DMS114 treated with DMSO at 0.1 percent for 48 hours (cell line): ENCODE measurements at regions not wholly inside any gene's neighbourhood (a gene's known extent, or its start where the extent isn't known, plus 50 kb on each side); places are given as distances from the start of the nearest gene placed in this dataset.
"Not testable (repeated sequence)": the region's sequence is repeated elsewhere in the genome, so short reads cannot be mapped to it uniquely, and the experiment has no call there.

Experiments used
- DNase-seq: peaks from one replicate; lab custom pipeline; 2025; ENCODE audit not compliant: unreplicated experiment; lab: John Stamatoyannopoulos, UW

DNA sequence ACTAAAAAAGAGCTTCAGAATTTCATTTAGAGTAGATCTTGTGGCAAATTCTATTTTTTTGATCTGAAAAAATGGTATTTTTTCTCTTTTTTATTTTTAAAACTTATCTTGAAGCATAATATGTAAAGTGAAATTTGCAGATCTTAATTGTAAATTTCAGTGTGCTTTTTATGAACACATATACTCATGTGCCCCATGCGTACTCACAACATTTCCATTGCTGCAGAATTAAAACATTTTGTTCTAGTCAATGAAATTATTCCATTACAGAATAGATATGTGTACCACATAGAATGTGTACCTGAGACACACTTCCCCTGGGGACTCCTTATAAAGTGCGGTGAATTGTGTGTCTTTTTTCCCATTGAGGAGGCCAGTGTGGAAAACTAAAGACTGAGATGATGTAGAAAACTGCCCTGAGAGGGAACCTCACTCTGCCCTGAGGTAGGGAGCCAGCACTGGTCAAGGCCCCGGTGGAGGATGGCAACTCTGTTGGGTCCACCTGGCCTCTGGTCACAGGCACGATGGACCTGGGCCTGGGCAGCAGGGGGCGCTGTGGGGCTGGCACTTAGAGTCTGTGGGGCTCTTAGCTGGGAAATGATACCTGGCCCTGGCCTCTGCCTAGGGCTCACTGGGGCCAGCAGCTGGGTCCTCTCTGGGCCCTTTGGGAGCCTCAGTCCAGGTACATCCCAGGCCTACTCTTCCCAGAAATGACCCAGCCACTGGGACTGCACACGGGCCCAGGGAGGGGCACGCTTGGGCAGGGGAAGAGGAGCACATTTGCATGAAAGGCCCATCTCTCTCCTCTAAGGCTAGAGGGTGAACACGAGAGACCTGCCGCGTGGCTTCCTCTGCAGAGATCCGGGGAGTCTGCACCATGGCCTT lies 77.9 kb upstream of the TOP3B start:
- no peak for DNase-seq

DNA sequence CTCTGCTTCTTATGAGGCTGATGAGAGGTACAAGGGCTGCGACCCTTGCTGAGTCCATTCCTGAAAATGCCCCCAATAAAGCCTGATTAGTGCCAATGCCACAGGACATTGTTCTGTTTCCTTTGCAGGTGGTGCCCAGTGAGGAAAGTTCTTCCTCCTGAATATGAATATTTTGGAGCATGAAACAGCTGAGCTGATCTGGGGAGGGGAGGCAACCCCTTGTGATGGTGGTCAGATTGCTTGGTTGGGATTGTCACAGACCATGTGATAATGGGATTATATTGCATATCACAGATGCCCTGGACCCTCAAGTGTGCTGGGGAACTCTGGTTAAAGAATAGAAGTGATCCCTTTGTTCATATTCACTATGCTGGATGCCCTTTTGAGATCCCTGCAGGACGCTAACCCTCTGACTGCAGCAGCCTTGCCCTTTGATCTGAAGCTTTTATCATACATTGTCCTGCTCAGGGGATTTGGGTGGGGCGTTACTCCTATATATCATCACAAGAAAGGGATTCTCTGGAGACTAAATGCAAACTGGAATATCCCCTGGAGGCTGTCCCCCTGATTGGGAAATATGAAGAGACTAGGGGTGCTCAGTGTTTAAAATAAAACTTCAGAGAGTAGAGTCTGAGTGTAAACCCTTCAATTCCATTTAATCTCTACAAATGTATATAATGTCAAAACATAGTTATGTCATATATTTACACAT lies 76.9 kb upstream of the TOP3B start:
- no peak for DNase-seq

DNA sequence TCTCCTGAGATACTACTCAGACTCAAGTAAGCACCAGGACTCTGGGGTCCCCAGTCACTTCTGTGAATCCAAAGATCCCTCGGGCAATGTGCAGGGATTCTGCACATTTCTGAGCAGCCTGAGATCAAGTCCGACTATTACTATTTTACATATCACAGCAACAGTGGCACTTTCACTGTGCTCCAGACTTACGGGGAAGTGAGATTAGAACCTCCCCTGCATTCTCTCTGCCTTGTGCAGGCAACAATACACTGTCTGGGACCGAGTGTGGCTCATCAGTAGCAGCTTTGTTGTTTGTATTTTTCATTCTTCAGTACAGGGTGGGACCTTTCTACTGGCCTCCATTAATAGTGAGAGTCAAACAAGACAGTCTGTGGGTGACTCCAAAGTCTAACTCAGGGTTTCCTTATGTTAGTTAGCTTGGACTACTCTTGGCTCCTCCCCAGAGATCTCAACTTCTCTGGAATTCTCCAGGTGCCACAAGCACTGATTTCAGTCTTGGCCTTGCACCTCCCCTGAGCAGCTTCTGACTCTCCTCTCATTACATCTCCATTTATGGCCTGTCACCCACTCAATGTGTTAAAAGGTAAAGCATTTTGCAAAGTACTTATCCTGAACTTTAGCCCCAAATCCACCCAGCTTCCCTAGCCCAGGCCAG lies 76.2 kb upstream of the TOP3B start:
- DNase-seq, result no peak

- no peak for DNase-seq
Measured at GRCh38 chr22:22057617-22058378, 75.2 kb upstream of the TOP3B start.

GRCh38 chr22:22056809-22057594 lies 74.4 kb upstream of the TOP3B start:
- DNase-seq, result not testable (repeated sequence)

DNA sequence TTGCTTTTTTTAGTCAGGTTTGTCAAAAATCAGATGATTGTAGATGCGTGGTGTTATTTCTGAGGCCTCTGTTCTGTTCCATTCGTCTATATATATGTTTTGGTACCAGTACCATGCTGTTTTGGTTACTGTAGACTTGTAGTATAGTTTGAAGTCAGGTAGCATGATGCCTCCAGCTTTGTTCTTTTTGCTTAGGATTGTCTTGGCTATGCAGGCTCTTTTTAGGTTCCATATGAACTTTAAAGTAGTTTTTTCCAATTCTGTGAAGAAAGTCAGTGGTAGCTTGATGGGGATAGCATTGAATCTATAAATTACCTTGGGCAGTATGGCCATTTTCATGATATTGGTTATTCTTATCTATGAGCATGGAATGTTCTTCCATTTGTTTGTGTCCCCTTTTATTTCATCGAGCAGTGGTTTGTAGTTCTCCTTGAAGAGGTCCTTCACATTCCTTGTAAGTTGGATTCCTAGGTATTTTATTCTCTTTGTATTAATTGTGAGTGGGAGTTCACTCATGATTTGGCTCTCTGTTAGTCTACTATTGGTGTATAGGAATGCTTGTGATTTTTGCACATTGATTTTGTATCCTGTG lies 70.1 kb upstream of the TOP3B start:
- not testable (repeated sequence) for DNase-seq

DNA sequence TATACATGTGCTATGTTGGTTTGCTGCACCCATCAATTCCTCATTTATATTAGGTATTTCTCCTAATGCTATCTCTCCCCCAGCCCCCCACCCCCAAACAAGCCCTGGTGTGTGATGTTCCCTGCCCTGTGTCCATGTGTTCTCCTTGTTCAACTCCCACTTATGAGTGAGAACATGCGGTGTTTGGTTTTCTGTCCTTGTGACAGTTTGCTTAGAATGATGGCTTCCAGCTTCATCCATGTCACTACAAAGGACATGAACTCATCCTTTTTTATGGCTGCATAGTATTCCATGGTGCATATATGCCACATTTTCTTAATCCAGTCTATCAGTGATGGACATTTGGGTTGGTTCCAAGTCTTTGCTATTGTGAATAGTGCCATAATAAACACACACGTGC lies 68.4 kb upstream of the TOP3B start:
- DNase-seq, result not testable (repeated sequence)

GRCh38 chr22:22050141-22050775 lies 67.7 kb upstream of the TOP3B start:
- no peak for DNase-seq

GRCh38 chr22:22049684-22050083 lies 67.1 kb upstream of the TOP3B start:
- no peak for DNase-seq

GRCh38 chr22:22048981-22049531 lies 66.5 kb upstream of the TOP3B start:
- DNase-seq, result no peak

DNA sequence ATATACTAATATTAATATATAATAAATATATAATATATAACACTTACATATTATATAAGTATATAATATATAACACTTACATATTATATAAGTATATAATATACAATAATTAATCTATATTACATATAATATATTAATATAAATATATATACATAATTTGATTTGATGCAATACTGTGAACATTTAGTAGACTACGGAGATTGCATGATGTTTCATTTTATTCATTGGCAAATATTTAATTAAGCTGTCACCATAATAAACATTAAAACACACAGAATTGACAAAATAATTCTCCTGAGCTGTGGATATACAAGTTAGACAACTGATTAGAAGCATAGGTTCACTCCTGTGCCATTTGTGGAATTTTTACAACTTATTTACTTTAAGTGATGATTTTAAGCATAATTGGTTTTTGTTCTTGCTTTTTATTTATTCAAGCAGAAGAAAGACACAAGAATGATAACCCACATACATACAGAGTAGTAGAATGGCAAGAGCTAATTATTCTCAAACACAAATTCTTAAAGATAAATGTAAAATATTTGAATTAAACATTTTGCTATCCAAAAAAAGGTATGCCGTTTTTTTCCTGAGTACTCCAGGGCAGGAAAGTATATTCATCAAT lies 65.8 kb upstream of the TOP3B start:
- no peak for DNase-seq

DNA sequence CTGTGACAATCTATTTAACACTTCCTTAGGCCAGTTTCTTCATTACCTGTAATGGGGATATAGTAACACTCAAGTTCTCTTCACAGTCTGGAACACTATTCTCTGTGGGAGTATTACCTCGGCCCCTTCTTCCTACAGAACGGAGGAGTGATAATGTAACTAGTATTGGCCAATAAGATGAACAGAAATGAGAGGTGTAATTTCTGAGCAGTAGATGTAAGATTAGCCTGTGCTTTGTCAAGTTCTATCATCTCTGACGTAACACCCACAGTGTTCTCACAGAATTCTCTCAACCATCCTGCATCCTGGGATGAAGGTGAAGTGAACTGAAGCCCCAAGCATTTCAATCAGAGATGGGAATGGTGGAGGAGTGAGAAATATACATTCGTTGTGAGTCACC lies 65.2 kb upstream of the TOP3B start:
- no peak for DNase-seq

- DNase-seq, result no peak
Measured at GRCh38 chr22:22047266-22047665, 64.7 kb upstream of the TOP3B start.

DNA sequence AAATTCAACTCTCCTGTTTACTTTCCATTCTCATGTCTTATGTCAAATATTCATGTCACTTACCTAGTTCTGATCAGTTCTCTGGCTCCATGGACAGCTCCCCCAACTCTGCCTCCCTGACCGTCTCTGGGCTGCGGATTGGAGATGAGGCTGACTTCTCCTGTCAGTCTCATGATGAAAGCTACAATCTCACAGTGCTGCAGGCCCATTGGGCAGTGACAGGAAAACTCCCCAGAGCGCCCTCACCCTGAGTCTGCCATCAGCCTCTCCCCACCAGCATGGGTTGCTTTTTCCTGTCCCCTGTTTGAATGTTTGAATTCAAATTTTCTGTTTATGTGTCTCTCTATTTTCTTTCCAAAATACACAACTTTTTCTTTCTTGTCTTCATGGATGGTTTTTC lies 63.8 kb upstream of the TOP3B start:
- DNase-seq, result no peak

- no peak for DNase-seq
Measured at GRCh38 chr22:22045571-22046335, 63.2 kb upstream of the TOP3B start.

GRCh38 chr22:22044153-22044552 lies 61.6 kb upstream of the TOP3B start:
- DNase-seq, result no peak

DNA sequence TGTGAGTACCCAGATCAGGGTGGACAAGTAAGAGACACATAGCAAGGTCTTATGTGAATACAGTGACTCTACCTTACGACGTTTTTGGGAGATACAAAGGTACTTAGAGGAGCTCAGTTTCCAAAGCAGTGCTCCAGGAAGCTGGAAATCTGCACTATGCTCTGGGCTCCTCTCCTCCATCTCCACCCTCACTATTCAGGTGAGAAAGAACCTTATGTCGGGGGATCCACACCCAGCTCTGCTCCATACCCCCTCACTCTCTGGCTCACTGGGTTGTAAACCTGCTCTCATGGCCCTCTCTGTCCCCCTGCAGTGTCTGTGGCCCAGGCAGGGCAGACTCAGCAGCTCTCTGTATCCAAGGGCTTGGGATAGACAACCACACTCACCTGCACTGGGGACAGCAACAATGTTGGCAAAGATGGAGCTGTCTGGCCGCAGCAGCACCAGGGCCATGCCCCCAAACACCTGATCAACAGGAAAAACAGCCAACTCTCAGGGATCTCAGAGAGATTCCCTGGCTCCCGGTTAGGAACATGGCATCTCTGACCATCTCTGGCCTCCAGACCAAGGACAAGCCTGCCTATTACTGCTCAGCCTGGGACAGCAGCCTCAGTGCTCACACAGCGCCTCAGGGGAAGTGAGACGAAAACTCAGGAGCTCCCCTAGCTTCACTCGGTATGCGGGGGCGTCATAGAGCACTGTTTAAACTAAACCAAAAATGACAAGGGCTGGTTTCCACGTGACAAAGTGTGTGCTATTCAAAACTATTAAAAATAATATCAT lies 60.9 kb upstream of the TOP3B start:
- DNase-seq, result no peak
